Transverse colon (tissue), 4 donors: ENCODE measurements at regions not wholly inside any gene's neighbourhood (a gene's known extent, or its start where the extent isn't known, plus 50 kb on each side); places are given as distances from the start of the nearest gene placed in this dataset.

ENCODE experiments used
- DNase-seq: peaks from one replicate; pipeline ENCODE4 v3.0.0-alpha.2; 2019
- H3K27ac ChIP-seq, 4 donors: fragments of 200-600 bp; sonication (generic); 2 replicates each; pipeline ENCODE4 v1.5.1; 2016 to 2018; ENCODE audit warnings: inconsistent platforms in 4 of 4
- H3K27me3 ChIP-seq: fragments of 200-600 bp; sonication (generic); 2 replicates; pipeline ENCODE4 v1.5.1; 2017; ENCODE audit warnings: inconsistent platforms
- H3K36me3 ChIP-seq, 4 donors: fragments of 200-600 bp; sonication (generic); 2 replicates each; pipeline ENCODE4 v1.5.1; 2017 to 2019; ENCODE audit warnings: inconsistent platforms in 4 of 4
- H3K4me1 ChIP-seq, 4 donors: fragments of 200-600 bp; sonication (generic); 2 replicates each; pipeline ENCODE4 v1.5.1; 2017 to 2020; ENCODE audit warnings: inconsistent platforms in 4 of 4
- H3K4me3 ChIP-seq, 4 donors: fragments of 200-600 bp; sonication (generic); 1 replicate in 1 of 4; 2 replicates in 3 of 4; pipeline versions ENCODE4 v1.5.1 to v1.6.1; 2017 to 2019; ENCODE audit warnings: inconsistent platforms in 4 of 4
- H3K9me3 ChIP-seq, 2 donors: fragments of 200-600 bp; sonication (generic); 2 replicates each; pipeline ENCODE4 v1.5.1; 2017 to 2019; ENCODE audit warnings: inconsistent platforms in 2 of 2
- CTCF ChIP-seq, 5 experiments: fragments of 200-600 bp in 3 of 5; fragments of 450-650 bp in 2 of 5; sonication (generic) in 3 of 5; IDR thresholded peaks; 1 replicate in 2 of 5; 2 replicates in 3 of 5; pipeline ENCODE4 v1.5.1; 2016 to 2017; ENCODE audit warnings: antibody characterized with exemption in 5 of 5, inconsistent platforms in 3 of 5, mild to moderate bottlenecking in 2 of 5, moderate library complexity in 1 of 5
- EP300 ChIP-seq: sonication (generic); formaldehyde crosslinking; IDR thresholded peaks from one replicate; pipeline ENCODE4 v1.6.1; 2017; ENCODE audit warnings: antibody characterized with exemption, low read depth
- POLR2A ChIP-seq: fragments of 450-650 bp; IDR thresholded peaks from one replicate; pipeline ENCODE4 v1.6.1; 2016; ENCODE audit warnings: antibody characterized with exemption, mild to moderate bottlenecking, moderate library complexity
- POLR2AphosphoS5 ChIP-seq, 3 donors: sonication (generic); formaldehyde crosslinking; IDR thresholded peaks; one replicate each; pipeline ENCODE4 v1.6.1; 2016; ENCODE audit warnings: antibody characterized with exemption in 3 of 3
- WGBS, 2 donors: methylation state at CpG; one replicate each; pipeline ENCODE4 v1.1.5; 2018; ENCODE audit warnings: low coverage in 1 of 2; 5-methylcytosine and 5-hydroxymethylcytosine counted together
- in situ Hi-C, 4 donors: fragments of 200-750 bp; cut with MboI; loops; one replicate each; pipeline versions ENCODE4 v1.15.0 to v1.15.1; 2017; ENCODE audit warnings: low sequenced_read_pairs in 3 of 4, low pct_ligation_motif_present in 1 of 4, low pct_unique_long_range_greater_than_20kb in 1 of 4
- intact Hi-C: fragments of 100-400 bp; cut with DNase I; formaldehyde crosslinking; loops from one replicate; pipeline ENCODE4 v1.15.1; 2023; ENCODE audit warnings: low total_unique reads

GRCh38 chr4:13956947-13957346 is 329.4 kb upstream of the BOD1L1 start:
- in situ Hi-C loops: no loop called here
- Histone ChIP-seq H3K27ac (no peak overlapping the region), H3K36me3 (no peaks in the 10 kb centered on the region), H3K4me3 (no peak overlapping the region), H3K4me1 (no peaks in the 10 kb centered on the region), H3K9me3 (no peaks in the 10 kb centered on the region), H3K27me3 (no peaks in the 10 kb centered on the region)
- no peak for DNase-seq
- WGBS, 2 donors: 58% methylated on average over 2 of the region's 2 CpGs; no CpG with 5 or more reads in 1 of the 2 donors
- TF ChIP-seq POLR2AphosphoS5 (IDR thresholded peaks at IDR 0.05) (no peak), EP300 (no peak), CTCF (IDR thresholded peaks at IDR 0.05) (no peak), POLR2A (no peak)
- intact Hi-C loops: no loop called here

GRCh38 chr4:13957871-13958270 is 330.3 kb upstream of the BOD1L1 start:
- no peaks in the 10 kb centered on the region for H3K9me3 ChIP-seq
- WGBS, 2 donors: 51 to 65% methylated on average over 5 of the region's 5 CpGs
- in situ Hi-C loops (no loop called here), intact Hi-C loops (no loop called here)
- TF ChIP-seq POLR2AphosphoS5 (IDR thresholded peaks at IDR 0.05) (no peak), EP300 (no peak), POLR2A (no peak), CTCF (IDR thresholded peaks at IDR 0.05) (no peak)
- no peak overlapping the region for H3K27ac ChIP-seq
- no peaks in the 10 kb centered on the region for H3K4me1 ChIP-seq
- no peaks in the 10 kb centered on the region for H3K27me3 ChIP-seq
- no peaks in the 10 kb centered on the region for H3K36me3 ChIP-seq
- no peak for DNase-seq
- no peak overlapping the region for H3K4me3 ChIP-seq

- intact Hi-C loops (no loop called here), in situ Hi-C loops (no loop called here)
- Histone ChIP-seq H3K27me3 (no peaks in the 10 kb centered on the region), H3K27ac (no peak overlapping the region), H3K9me3 (no peaks in the 10 kb centered on the region), H3K36me3 (no peaks in the 10 kb centered on the region), H3K4me1 (no peaks in the 10 kb centered on the region), H3K4me3 (no peak overlapping the region)
- TF ChIP-seq POLR2A: no peak
- no peak for TF ChIP-seq POLR2AphosphoS5 (IDR thresholded peaks at IDR 0.05)
- no peak for TF ChIP-seq CTCF (IDR thresholded peaks at IDR 0.05)
- TF ChIP-seq EP300: no peak
- no peak for DNase-seq
- 70 to 79% methylated on average over 2 of the region's 2 CpGs for WGBS, 2 donors
Observed at GRCh38 chr4:13963601-13964000, 336.1 kb upstream of the BOD1L1 start.

- in situ Hi-C loops: no loop called here
- Histone ChIP-seq H3K36me3 (no peaks in the 10 kb centered on the region), H3K27ac (no peak overlapping the region), H3K27me3 (no peaks in the 10 kb centered on the region), H3K9me3 (no peaks in the 10 kb centered on the region), H3K4me3 (no peak overlapping the region), H3K4me1 (no peaks in the 10 kb centered on the region)
- intact Hi-C loops: no loop called here
- DNase-seq: no peak
- TF ChIP-seq POLR2A: no peak
- TF ChIP-seq EP300: no peak
- no peak for TF ChIP-seq POLR2AphosphoS5 (IDR thresholded peaks at IDR 0.05)
- TF ChIP-seq CTCF (IDR thresholded peaks at IDR 0.05): no peak
- 77 to 88% methylated on average over 6 to 8 of the region's 8 CpGs for WGBS, 2 donors
Observed at GRCh38 chr4:13966231-13967195, 339.0 kb upstream of the BOD1L1 start.
